GM10248 (cell line): ENCODE measurements at regions not wholly inside any gene's neighbourhood (a gene's known extent, or its start where the extent isn't known, plus 50 kb on each side); places are given as distances from the start of the nearest gene placed in this dataset.

ENCODE experiments used
- CTCF ChIA-PET: fragments of 300-600 bp; sonication (Branson Sonifier 250); formaldehyde crosslinking; extraction: SDS; loops from one replicate; lab custom pipeline; 2021; ENCODE audit warnings: antibody characterized with exemption; lab: Yijun Ruan, JAX
- POLR2A ChIA-PET: fragments of 350-650 bp; sonication (Branson Sonifier 250); formaldehyde crosslinking; extraction: SDS; loops from one replicate; lab custom pipeline; 2020; ENCODE audit warnings: antibody characterized with exemption; lab: Yijun Ruan, JAX
- DNase-seq: peaks from one replicate; pipeline ENCODE4 v3.0.0; 2012; ENCODE audit errors: extremely low spot score
- TF ChIP-seq, protein P1 (sequence below): IDR thresholded peaks from 2 replicates; pipeline ENCODE4 v1.5.1; 2012; ENCODE audit warnings: mild to moderate bottlenecking, low read depth; ENCODE audit errors: extremely low read depth, missing control alignments, control extremely low read depth

DNA sequence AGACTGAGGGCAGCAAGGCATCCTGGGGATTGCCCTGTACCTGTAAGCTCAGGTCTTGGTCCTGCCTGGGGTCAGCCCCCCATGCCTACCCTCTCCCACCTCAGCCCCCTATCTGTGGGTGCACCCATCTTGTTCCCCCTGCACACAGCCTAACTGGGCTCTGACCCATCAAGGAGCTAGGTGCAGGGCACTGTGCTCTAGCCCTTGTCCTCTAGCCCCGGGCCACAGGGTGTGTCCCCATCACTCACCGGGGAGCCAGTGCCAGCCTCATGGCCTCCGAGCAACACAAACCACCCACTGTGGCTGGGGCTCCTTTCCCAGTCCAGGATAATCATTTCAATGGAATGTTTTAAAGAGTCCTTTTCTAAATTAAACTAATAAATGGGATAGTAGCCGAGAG lies 293.9 kb upstream of the PLET1 start:
- POLR2A ChIA-PET = no interaction called here
- DNase-seq = no peak
- TF ChIP-seq, protein P1, sequence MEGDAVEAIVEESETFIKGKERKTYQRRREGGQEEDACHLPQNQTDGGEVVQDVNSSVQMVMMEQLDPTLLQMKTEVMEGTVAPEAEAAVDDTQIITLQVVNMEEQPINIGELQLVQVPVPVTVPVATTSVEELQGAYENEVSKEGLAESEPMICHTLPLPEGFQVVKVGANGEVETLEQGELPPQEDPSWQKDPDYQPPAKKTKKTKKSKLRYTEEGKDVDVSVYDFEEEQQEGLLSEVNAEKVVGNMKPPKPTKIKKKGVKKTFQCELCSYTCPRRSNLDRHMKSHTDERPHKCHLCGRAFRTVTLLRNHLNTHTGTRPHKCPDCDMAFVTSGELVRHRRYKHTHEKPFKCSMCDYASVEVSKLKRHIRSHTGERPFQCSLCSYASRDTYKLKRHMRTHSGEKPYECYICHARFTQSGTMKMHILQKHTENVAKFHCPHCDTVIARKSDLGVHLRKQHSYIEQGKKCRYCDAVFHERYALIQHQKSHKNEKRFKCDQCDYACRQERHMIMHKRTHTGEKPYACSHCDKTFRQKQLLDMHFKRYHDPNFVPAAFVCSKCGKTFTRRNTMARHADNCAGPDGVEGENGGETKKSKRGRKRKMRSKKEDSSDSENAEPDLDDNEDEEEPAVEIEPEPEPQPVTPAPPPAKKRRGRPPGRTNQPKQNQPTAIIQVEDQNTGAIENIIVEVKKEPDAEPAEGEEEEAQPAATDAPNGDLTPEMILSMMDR = no peak
- CTCF ChIA-PET = interaction anchor here (1.1 to 2.9 kb wide), 7 partner anchors 8 to 274 kb away, joined by 3 to 21 read pairs (median 7); no protein-coding TSS in a partner anchor

DNA sequence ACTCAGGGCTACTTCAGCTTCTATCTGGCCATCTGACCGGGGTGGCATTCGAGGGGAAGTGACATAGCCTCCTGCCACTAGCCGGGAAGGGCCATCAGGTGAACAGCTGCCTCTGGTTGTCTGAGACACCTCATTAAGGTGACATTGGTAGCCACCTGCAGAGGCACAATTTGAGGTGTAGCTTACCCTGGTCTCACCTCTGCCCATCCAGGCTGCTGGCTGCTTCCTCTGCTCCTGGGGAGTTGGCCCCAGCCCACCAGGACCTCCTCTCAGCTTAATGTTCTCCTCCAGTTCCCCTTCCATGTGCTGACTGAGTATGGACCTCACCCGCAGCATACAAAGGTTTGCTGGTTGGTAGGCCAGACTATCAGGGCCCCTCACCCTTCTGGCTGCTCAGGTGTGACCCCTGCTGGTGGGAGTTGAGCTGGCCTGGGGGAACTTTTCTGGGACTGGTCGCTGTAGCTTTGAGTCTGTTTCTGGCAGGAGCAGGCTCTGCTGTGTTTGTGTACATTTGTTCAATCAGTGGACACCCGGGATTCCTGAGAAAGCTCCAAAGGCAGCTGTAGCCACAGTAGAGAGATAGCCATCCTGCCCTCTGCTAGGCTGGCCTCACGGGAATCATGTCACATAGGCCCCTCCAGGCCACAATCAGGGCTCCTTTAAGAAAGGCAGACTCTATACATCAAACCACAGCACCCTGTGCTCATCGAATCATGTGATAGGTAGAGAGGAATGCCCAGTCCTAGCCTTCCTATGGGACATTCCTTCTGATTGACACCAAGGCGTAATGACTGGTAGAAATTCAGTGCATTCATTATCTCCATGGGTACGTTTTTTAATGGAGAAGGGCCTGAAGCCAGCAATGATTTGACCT lies 295.1 kb upstream of the PLET1 start:
- TF ChIP-seq, protein P1 = peak; percentile 54
- ChIA-PET CTCF (interaction anchor here (0.7 to 2.9 kb wide), 21 partner anchors 9 to 734 kb away, joined by 3 to 21 read pairs (median 4); no protein-coding TSS in a partner anchor), POLR2A (no interaction called here)
- DNase-seq = peak; percentile 55

DNA sequence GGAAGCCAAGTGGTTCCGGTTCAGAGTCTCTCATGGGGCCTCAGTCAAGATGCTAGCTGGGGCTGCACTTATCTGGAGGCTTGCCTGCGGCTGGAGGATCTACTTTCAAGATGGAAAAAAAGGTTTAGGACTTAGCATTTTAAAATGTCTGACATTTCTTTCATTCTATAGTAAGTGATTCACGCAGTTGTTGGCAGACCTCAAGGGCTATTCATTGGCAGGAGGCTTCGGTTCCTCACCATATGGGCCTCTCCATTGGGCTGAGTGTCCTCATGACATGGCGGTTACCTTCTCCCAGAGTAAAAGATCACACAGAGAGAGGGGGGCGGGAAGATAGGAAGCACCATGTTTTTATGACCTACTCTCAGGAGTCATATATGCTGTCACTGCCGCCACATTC lies 298.0 kb upstream of the PLET1 start:
- POLR2A ChIA-PET = no interaction called here
- TF ChIP-seq, protein P1 = no peak
- CTCF ChIA-PET = no interaction called here
- no peak for DNase-seq

DNA sequence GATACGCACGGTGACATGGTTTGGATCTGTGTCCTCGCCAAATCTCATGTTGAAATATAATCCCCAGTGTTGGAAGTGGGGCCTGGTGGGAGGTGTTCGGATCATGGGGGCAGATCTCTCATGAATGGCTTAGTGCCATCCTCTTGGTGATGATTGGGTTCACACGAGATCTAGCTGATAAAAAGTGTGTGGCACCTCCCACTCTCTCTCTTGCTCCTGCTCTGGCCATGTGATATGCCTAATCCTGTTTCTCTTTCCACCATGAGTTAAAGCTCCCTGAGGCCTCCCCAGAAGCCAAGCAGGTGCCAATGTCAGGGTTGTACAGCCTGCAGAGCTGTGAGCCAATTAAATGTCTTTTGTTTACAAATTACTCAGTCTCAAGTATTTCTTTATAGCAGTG lies 303.1 kb upstream of the PLET1 start:
- DNase-seq = no peak
- CTCF ChIA-PET = interaction anchor here (1.0 to 4.2 kb wide), 4 partner anchors 8 to 396 kb away, joined by 3 to 21 read pairs (median 8); no protein-coding TSS in a partner anchor
- TF ChIP-seq, protein P1 = no peak
- POLR2A ChIA-PET = no interaction called here

DNA sequence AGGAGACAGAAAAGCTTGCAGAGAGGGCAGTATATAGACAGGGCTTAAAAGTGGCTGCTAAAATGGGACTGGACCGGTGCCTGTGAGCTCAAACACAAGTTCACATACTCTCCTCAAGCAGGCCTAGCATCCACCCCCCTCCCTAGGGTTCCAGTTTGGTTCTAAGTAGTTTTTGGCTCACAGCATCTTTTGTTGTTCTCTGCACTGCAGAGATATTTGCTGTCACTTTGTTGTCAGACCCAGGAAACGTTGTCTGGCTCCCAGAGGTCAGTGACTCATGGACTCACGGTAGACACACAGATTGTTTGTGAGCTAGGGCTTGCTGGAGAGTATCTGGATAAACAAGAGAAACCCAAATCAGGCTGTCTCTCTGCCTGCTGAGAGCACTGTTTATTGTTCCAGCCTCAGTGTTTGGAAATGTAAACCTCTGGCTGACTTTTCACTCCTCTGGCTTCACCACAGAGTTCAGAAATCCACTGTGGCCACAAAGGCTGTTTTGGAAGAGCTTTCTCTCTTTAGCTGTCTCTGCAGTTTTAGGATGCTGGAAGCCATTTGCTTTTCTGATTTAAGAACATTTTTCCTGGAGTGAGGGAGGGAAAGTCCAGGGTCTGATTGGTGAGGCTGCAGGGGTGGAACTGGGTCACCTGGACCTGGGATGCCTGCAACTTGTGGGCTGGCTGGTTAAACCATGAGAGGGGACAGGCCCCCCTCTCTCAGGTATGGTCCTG lies 303.7 kb upstream of the PLET1 start:
- CTCF ChIA-PET = interaction anchor here (1.0 to 4.2 kb wide), 4 partner anchors 9 to 395 kb away, joined by 3 to 21 read pairs (median 8); no protein-coding TSS in a partner anchor
- no peak for DNase-seq
- TF ChIP-seq, protein P1 = no peak
- POLR2A ChIA-PET = no interaction called here

DNA sequence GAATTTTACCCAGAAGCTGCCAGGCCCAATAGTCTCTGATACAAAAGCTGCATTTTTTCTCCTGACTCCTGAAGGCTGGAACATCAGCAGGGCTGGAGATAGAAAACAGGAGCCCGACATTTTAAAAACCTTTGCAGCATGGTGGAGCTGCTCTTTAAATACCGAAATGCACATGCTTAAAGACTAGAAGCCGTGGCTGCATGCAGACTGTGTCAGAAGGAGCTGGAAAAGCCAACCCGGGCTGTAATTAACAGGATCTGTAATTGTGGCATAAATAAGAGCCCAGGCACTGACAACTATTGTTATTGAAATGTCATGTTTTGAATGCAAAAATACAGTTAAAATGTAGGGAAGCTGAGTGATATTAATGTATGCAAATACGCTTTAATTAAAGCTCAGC lies 304.9 kb upstream of the PLET1 start:
- POLR2A ChIA-PET = no interaction called here

More for the DNA sequence above, 304.9 kb upstream of the PLET1 start:
- TF ChIP-seq, protein P1 = no peak
- CTCF ChIA-PET = interaction anchor here (1.2 to 4.2 kb wide), 3 partner anchors 10 to 23 kb away, joined by 4 to 21 read pairs (median 12); no protein-coding TSS in a partner anchor
- DNase-seq = no peak
